Stimulated activated CD8-positive, alpha-beta memory T cell treated with anti-CD3 and anti-CD28 coated beads, Interleukin-7, amount 100 ng/mL, for 48 hours (primary cell): ENCODE measurements at regions not wholly inside any gene's neighbourhood (a gene's known extent, or its start where the extent isn't known, plus 50 kb on each side); places are given as distances from the start of the nearest gene placed in this dataset.
"Not testable (repeated sequence)": the region's sequence is repeated elsewhere in the genome, so short reads cannot be mapped to it uniquely, and the experiment has no call there.

ENCODE experiments used
- DNase-seq, 2 donors: peaks; one replicate each; pipeline ENCODE4 v3.0.0-alpha.2; 2020; ENCODE audit warnings: low read depth in 1 of 2; ENCODE audit errors: extremely low read depth in 1 of 2

DNA sequence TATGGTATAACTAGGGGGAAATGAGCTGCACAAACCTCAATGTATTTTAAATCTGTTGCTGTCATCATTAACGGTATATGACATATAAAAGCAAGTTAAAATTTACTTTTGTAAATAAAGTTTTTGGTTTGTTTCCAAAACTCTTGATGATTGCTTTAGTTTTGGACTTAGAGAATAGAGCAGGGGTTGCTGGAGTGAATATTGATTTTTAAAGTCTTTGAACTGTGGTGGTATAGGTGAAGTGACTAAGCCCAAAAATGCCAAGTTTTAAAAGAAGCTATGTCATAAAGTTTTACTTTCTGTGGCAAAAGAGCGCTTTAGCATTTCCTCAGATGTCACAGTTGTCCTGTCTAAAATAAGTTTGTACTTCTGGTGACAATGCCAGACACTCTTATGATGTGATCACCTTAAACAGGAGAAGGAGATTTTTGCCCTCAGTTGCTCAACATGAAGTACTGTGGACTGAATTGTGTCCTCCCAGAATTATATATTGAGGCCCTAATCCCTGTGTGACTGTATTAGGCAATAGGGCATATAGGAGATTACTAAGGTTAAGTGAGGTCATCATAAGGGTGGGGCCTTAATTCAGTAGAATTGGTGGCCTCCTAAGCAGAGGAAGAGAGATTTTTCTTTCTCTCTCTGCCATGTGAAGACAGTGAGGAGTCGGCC lies 175.2 kb upstream of the PLGLB1 start:
- DNase-seq = not testable (repeated sequence)

DNA sequence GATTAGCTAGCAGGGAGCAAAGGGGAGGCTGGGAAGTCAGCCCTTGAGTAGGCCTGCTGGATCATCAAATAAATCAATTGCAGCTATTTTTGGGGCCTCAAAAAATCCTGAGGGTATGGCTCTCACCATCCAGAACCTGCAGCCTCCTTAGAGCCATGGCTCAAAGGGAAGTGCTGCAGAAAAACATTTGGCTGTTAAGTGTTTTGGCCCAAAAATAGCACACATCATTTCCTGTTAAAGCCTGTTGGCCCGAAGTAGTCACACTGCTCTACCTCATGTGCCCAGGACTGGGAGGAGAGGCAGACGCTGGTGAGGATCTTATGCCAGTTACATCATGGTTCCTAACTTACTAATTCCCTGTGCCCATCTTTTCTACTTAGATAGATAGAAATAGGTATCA lies 176.8 kb upstream of the PLGLB1 start:
- DNase-seq = not testable (repeated sequence)

DNA sequence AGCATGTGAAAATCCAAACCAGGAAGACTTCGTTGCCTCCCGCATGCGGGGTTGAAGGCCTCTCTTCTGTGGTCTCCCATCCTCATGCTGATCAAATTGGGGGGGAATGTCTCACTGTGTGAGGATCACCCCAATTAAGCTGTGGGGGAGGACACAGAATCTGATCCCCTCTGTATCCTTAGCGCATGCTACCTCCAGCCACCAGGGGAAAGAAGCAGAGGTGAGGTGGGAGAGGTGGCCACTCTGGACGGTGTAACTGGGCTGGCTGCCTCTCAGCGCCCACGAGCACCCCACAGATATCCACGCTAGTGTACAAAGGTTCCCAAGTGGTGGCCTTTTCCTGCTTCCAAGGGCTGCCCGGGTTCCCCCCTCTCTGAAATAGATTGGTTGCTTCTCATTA lies 177.6 kb upstream of the PLGLB1 start:
- not testable (repeated sequence) for DNase-seq

DNA sequence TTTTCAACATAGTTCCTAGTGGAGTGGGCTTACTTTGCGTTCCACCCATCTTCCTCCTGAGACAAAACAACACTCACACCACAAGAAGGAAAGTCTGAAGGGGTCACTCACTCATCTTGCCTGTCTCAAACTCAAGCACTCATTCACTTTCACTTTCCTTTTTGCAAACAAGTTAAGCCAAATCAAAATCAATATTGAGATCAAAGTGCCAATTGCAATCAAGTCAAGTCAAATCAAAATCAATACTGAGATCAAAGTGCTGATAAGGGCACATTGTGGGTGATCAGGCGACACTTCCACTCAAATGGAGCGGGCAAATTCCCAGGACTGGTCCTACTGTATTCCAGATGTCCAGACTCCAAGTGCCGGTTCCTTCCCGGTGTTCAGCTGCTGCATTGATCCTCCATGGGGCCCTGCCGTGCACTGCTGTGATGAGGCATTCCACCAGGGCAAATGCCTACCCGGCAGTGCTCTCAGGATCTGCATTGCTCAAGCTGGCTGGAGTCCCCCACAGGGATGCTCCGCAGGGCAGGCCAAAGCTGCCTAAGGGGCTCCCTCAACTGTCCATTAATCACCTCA lies 183.0 kb upstream of the PLGLB1 start:
- DNase-seq = not testable (repeated sequence)

DNA sequence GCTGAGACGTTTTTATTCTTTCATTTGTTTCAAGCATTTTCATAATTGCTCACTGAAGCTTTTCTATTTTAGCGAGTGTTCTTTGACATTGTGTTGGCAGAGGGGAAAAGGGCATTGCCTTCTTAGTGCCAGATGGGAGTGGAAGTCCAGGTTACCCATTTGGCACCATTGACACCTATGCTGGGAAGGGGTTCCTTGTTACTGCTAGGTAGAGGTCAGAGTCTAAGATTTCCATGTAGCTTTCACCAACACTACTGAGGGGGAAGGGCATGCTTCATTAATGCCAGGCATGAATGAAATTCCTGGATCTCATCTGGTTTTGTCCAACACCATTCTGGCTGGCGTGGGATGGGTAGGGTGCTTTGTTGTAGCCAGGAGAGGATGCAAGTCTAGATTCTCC lies 191.3 kb upstream of the PLGLB1 start:
- not testable (repeated sequence) for DNase-seq

DNA sequence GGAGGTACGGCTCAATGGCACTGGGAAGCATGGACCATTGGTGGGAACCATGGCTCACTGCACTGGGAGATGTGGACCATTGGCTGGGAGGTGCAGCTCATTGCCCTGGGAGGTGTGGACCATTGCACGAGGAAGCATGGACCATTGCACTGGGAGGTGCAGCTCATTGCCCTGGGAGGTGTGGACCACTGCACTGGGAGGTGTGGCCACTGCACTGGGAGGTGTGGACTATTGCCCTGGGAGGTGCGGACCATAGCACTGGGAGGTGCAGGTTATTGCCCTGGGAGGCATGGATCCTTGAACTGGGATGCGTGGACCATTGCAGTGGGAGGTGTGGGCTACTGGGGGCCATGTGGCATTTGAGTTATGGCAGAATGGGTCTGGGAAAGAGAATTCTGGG lies 195.4 kb upstream of the PLGLB1 start:
- not testable (repeated sequence) for DNase-seq

DNA sequence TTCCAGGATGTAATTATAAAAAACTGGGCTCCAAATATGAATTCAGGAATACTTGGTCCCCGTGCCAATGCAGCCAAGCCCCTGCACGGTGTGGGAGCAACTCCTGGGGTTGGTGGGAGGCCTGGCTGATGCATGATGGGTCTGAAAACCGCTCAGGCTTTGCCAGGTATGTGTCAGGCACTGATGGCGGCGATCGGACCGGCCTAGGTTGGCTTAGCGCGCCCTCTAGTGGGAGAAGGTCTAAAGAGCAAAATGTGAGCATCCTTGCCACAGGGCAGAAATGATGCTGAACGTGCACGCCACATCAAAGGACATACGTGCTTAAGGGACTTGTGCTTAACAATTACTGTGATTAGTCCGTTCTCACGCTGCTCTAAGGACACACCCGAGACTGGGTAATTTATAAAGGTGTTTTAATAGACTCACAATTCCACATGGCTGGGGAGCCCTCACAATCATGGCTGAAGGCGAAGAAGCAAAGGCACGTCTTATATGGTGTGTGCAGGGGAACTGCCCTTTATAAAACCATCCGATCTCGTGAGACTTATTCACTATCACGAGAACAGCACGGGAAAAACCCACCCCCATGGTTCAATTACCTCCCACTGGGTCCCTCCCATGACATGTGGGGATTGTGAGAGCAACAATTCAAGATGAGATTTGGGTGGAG lies 196.2 kb upstream of the PLGLB1 start:
- peak; percentile 9 to 57 for DNase-seq

DNA sequence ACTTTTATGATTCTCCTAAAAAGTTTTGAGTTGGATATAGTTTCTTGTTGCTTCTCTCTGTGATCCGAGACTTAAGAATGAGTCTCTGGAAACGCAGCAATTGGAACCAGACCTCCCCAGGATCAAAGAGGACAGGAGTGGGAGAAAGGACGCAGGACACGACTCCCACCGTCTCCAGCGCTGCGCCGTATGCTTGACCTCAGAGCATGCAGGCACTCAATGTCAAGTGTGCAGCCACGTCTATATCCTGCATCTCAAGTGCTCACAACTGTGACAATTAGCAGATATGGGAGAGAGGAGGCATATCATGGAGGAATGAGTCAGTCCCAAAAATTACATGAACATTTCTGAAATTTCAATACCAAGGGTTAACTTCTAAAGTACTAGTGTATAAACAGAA lies 199.0 kb upstream of the PLGLB1 start:
- not testable (repeated sequence) for DNase-seq

DNA sequence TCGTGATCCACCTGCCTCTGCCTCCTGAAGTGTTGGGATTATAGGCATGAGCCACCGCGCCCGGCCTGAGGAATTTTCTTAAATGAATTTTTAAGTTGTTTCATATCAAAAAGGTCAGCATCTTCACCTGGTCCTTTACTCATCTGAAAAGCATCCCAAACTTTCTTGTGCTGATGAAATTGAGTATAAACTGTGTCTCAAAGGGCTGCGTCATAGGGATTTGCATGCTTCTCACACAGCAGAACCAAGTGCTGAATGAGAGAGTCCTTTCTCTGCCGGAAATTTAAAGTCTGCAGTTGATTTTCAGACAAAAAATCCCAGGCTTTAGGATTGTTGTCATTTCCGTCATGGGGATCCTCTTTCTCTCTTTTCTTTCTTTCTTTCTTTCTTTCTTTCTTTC lies 200.5 kb upstream of the PLGLB1 start:
- not testable (repeated sequence) for DNase-seq

DNA sequence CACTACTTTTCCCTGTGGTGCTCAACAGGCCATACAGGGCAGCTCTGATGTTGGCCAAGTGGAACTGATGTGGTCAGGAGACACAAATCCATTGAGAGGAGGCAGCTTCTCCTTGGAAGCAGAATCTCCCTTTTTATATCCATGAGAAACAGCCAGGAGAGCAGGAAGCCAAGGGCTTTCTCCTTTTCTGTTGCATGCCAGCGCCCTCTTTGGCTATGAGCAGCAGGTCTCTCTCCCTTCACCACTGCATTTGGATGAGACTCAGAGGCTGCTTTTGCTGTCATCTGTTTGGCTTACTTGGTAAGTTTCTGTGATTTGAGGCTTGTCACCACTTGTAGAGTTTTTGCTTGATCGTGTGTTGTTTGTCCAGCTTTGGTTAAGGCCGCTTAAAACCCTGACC lies 202.2 kb upstream of the PLGLB1 start:
- not testable (repeated sequence) for DNase-seq

DNA sequence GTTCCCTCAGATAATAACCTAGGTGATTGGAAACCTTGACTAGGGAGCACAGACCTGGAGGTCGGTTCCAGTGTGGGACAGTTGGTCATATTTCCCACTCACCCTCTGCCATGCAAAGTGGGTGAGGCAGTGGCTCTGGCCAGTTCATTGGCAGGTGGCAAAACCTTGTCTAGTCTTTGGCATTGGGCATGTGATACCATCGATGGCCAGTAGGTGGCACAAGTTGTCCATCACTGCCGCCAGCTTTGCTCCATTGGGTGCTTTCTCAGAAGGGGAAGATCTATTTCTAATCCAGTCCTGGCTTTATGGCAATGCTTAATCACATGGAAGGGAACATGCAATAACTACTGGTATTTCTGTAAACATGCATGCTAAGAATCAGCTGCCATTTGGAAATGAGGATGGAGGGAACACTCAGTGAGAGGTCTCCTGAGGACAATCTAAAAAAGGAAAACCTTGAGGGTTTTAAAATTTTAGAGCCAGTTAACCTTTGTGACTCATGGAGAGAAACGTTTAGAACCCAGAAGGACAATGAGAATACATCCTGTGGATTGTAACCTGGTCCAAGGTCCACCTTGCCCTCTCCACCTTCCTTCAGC lies 207.5 kb upstream of the PLGLB1 start:
- not testable (repeated sequence) for DNase-seq

DNA sequence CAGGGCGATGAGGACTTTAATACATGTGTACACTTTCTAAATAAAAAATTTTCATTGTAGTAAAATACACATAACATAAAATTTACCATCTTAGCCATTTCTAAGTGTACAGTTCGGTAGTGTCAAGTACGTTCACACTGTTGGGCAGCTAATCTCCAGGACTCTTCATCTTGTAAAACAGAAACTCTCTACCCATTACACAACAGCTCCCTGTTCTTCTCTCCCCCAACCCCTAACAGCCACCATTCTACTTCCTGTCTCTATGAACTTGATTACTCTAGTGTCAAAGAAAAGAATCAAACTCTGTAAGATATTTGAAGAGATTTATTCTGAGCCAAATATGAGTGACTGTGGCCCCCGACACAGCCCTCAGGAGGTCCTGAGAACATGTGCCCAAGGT lies 208.3 kb upstream of the PLGLB1 start:
- DNase-seq = not testable (repeated sequence)

DNA sequence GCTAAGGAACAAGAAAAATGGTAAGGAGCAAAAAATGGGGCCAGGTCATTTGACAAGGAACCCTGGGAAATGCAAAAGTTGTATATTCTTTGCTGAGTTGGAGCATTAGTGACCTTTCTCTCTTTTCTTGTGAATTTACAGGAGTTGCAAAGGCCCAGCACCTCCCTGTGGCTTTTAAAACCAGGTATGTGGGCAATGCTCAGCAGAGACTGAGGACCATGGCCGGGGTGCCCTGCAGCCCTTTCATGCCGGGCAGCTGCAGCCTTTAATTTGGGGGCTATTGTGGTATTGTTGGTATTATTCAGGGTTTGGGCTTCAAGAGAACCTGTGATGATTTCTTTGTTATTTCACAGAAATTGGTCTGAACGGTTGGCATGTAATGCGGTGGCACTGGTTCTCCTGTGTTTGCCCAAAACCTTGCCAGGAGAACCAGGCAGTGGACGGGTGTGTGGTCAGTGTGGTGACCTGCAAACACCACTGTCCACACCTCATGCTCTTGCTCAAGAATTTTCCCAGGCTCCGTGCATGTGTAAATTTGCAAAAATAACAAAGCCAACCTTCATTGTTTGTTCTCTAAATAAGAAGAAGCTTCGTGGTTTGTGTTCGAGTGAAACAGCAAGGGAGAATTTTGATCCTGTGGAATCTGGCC lies 213.8 kb upstream of the PLGLB1 start:
- DNase-seq = not testable (repeated sequence)

DNA sequence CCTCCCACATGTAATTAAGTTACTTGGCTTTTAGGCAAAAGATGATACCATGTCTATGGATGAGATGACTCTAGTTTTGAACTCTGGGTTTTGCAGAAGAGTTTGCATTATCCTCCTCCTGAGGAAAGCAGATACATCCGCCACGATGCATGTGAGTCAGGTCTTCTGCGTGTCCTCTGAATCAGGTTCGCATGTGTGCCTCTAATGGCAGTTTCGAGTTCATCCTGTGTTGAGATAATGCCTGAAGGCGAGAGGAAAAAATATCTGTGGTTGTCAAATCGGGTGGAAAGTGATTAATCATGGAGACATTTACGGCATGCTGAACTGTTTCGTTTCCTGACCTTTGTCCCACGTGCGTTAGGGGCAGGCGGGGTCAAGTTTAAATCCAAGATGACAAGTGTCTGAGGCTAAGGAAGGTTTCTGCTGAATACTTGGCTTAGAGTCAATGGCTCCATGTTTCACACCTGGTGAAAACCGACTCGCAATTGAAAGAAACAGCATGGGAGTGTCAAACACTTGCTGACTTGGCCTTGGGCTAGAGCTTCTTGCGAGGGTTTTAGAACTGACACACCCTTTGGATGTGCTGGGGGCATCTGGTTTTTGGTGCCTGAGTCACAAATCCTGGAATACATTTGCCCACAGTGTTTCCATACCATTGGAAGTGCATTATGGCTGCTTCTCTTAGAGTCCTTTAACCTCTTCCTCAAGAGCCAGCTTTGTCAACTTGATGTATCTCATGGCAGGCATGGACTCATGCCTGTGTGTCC lies 216.1 kb upstream of the PLGLB1 start:
- DNase-seq = peak in 1 of 2 donors; percentile 32

DNA sequence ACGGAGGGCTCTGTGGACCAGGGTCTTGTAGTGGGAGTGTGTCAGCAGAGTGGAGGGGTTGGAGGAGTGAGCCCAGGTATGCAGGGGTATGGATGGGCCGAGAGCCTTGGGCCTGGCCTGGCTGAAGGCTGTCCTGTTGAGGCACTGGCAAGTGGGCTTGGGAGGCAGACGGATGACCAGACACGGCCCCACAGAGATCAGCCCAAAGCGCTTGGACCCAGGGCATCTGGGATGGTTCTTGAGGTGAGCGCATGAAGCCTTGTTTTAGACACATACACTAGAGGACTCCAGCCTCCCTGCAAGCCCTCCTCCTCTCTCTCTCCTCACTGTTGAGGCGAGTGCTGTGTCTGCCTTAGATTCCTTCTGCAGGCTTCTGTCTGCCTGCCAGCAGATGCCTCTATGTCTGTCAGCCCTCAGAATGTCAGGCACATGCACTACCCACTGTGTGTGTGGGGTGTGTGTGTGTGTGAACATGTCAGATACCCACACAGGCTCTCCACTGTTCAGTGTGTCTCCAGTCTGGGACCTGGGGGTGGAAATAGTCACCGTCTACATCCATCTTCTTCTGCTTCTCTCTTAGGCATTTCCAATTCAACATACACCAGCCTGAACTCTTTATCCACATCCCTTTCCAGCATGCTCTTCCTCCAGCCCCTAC lies 218.0 kb upstream of the PLGLB1 start:
- DNase-seq = not testable (repeated sequence)

DNA sequence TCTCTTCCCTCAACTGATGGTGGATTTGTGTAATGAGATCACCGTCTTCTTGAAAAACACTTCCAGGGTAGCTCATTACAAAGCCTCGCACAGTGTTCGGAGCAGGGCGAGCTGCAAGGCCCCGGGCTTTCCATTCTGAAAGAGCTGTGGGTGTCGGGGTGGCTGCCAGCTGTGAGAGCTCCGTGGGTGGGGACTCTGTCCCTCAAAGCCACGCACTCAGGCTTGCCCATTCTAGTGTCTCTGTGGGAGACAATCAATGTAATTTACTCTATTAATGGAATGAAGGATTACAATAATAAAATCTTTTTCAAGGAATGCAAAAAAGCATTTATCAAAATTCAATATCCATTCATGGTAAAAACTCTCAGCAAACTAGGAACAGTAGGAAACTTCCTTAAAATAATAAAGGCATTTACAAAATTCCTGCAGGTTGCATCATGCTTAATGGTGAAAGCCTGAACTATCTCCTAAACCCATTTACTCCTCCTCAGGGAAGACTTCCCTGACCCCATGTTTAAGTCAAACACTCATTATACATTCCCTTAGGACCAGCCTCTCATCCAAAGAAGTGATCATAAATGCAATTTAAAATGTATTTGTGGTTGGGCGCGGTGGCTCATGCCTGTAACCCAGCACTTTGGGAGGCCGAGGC lies 224.5 kb upstream of the PLGLB1 start:
- DNase-seq = not testable (repeated sequence)

DNA sequence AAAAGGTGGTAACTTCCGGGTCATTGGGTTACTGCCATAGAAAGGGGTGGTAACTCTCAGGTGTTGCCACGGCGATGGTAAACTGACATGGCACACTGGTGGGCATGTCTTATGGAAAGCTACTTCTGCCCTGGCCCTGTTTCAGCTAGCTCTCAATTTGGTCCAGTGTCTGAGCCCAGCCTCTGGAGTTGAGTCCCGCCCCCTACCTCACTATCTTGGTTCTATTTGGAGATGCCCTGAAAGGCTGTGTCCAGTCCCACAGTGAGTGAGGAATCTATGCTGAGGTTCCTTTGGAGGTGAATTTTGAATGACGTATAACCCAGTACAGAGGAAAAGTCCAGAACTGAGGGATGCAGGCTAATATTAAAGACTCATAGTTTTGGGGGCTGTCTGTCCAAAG lies 230.4 kb upstream of the PLGLB1 start:
- DNase-seq = not testable (repeated sequence)

DNA sequence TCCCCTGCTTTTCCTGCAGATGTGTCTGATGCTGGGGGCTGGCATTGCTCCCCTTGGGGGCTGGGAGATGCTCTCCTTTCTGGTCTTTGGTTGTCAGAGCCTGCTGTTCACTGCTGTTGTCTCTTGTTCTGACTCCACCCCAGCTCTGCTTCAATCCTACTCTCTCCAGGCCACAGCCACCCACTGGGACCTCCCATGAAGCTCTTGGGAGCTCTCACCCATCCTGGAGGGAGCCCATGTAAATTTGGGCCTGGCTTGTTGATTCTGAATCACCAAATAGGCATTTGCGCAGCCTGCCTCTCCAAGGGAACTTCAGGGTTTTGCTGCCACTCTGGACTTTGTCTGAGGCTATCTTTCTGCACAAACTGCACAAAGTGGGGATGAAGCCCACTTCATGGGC lies 232.9 kb upstream of the PLGLB1 start:
- not testable (repeated sequence) for DNase-seq

DNA sequence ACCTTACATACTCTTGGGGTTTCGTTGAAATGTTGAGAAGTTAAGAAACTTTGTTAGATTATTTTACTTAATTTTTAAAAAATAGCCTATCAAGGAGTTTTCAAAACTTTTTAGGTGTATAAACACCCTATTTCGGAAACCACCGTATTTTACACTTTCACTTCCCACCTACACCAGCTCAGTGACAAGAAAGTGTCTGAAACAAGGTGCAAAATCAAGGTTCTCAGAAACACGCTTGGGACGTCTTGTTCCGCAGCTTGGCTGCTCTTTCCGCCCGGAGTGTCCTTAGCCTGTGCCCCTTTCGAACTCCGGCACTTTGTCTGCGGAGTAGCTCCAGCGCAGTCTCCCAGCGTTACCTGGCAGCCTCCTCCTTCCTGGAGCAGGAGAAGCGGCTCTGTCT lies 233.8 kb upstream of the PLGLB1 start:
- not testable (repeated sequence) for DNase-seq
